Loucy (cell line): ENCODE measurements at regions not wholly inside any gene's neighbourhood (a gene's known extent, or its start where the extent isn't known, plus 50 kb on each side); places are given as distances from the start of the nearest gene placed in this dataset.

Source experiments
- H2AFZ ChIP-seq: fragments of 200-600 bp; sonication (generic); 2 replicates; pipeline ENCODE4 v1.6.0; 2016; ENCODE audit warnings: antibody characterized with exemption, mild to moderate bottlenecking, low read length, moderate library complexity
- H3F3A ChIP-seq: fragments of 200-600 bp; 2 replicates; pipeline ENCODE4 v1.6.0; 2016; ENCODE audit warnings: antibody characterized with exemption, low read depth, mild to moderate bottlenecking
- H3K27me3 ChIP-seq: fragments of 200-600 bp; sonication (generic); 2 replicates; pipeline ENCODE4 v1.6.1; 2014; ENCODE audit warnings: low read length, mild to moderate bottlenecking; ENCODE audit not compliant: insufficient read depth, poor library complexity, severe bottlenecking
- H3K36me3 ChIP-seq: fragments of 200-600 bp; sonication (generic); 2 replicates; pipeline ENCODE4 v1.6.1; 2016; ENCODE audit warnings: low read length; ENCODE audit not compliant: insufficient read depth
- H3K4me1 ChIP-seq: fragments of 200-600 bp; sonication (generic); 2 replicates; pipeline ENCODE4 v1.5.1; 2014; ENCODE audit warnings: low read length, mild to moderate bottlenecking; ENCODE audit not compliant: insufficient read depth, poor library complexity, severe bottlenecking
- H3K4me2 ChIP-seq: fragments of 200-600 bp; sonication (generic); 2 replicates; pipeline ENCODE4 v1.6.0; 2014; ENCODE audit warnings: antibody characterized with exemption, low read length, low read depth, mild to moderate bottlenecking; ENCODE audit not compliant: poor library complexity, severe bottlenecking
- H3K4me3 ChIP-seq: fragments of 200-600 bp; sonication (generic); 2 replicates; pipeline ENCODE4 v1.5.1; 2014; ENCODE audit warnings: low read length, mild to moderate bottlenecking, mixed read lengths; ENCODE audit not compliant: poor library complexity, severe bottlenecking
- H3K79me2 ChIP-seq: fragments of 200-600 bp; sonication (generic); 2 replicates; pipeline ENCODE4 v1.6.1; 2014; ENCODE audit warnings: low read length; ENCODE audit not compliant: insufficient read depth
- H3K9ac ChIP-seq: fragments of 200-600 bp; sonication (generic); 2 replicates; pipeline ENCODE4 v1.6.0; 2014; ENCODE audit warnings: mild to moderate bottlenecking, low read depth, low read length, moderate library complexity; ENCODE audit not compliant: poor library complexity, severe bottlenecking
- H3K9me2 ChIP-seq: fragments of 200-600 bp; sonication (generic); replicated peaks from 2 replicates; pipeline ENCODE4 v1.6.1; 2016; ENCODE audit warnings: low read depth, low read length, mixed read lengths
- H3K9me3 ChIP-seq: fragments of 200-600 bp; sonication (generic); 2 replicates; pipeline ENCODE4 v1.6.1; 2014; ENCODE audit warnings: mild to moderate bottlenecking, antibody characterized with exemption, low read length, low read depth; ENCODE audit not compliant: insufficient read depth
- H4K20me1 ChIP-seq: fragments of 200-600 bp; sonication (generic); 2 replicates; pipeline ENCODE4 v1.6.0; 2014; ENCODE audit warnings: antibody characterized with exemption, low read length, mild to moderate bottlenecking; ENCODE audit not compliant: insufficient read depth, poor library complexity, severe bottlenecking
- CTCF ChIP-seq: fragments of 200-600 bp; sonication (generic); conservative IDR thresholded peaks from 2 replicates; pipeline ENCODE4 v1.5.1; 2014; ENCODE audit warnings: mild to moderate bottlenecking, antibody characterized with exemption, low read length
- EZH2phosphoT487 ChIP-seq: fragments of 200-600 bp; IDR thresholded peaks from 2 replicates; pipeline ENCODE4 v1.6.1; 2018; ENCODE audit warnings: antibody characterized with exemption, mild to moderate bottlenecking, moderate library complexity, borderline replicate concordance

- no peak for TF ChIP-seq CTCF
- TF ChIP-seq EZH2phosphoT487 = no peak
Measured at GRCh38 chr3:116950301-116951055, 240.9 kb downstream of the TUSC7 start.

DNA sequence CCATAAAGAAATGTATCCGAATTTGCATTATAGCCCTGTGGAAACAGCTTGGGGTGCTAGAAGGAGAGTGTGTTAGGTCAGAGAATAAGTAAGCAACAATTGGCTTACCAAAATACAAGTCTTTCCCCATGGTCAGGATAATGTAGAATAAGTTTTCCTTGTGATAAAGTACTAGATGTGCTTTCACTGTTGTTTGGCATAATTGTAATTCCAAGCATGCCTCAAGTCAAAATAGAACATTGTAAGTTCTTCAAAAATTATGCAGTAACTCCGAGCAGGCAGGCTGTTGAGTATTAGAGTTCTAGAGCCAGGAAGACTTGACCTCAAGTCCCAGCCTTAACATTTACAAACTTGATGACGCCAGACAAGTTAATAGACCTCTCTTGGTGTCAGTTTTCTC, 242.0 kb downstream of the TUSC7 start:
- H2AFZ ChIP-seq = no peak overlapping the region

More at GRCh38 chr3:116950301-116951055, 240.9 kb downstream of the TUSC7 start:
- no peaks in the 10 kb centered on the region for H3K27me3 ChIP-seq
- no peaks in the 10 kb centered on the region for H3K9me2 ChIP-seq
- no peak overlapping the region for H3K4me2 ChIP-seq
- no peaks in the 10 kb centered on the region for H3K36me3 ChIP-seq
- H3K4me3 ChIP-seq = no peak overlapping the region
- no peaks in the 10 kb centered on the region for H3K79me2 ChIP-seq
- H3K4me1 ChIP-seq = no peaks in the 10 kb centered on the region
- H4K20me1 ChIP-seq = no peaks in the 10 kb centered on the region
- H3K9ac ChIP-seq = no peak overlapping the region
- H2AFZ ChIP-seq = no peak overlapping the region
- no peaks in the 10 kb centered on the region for H3F3A ChIP-seq
- no peaks in the 10 kb centered on the region for H3K9me3 ChIP-seq

DNA sequence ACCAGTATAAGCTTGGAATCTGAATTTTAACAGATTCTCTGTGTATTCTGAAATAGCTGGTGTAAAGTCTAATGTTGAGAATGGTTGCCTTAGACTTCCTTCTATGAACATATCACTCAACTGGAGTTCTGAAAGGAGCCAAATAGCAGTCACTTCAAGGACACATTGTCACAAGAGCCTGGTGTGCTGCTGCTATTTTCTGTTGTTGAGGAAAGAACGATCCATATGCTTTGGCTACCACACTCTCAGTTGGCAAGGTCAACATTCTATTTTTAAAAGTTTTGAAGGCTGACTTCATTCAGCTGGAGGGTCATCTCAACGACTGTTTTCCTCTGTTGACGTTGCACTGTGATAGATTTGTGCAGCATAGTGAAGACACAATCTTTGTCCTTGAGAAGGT, 248.7 kb downstream of the TUSC7 start:
- Histone ChIP-seq H3K4me2 (no peak overlapping the region), H3K4me1 (no peaks in the 10 kb centered on the region), H3K9me3 (no peaks in the 10 kb centered on the region), H3K79me2 (no peaks in the 10 kb centered on the region), H3K4me3 (no peak overlapping the region), H4K20me1 (no peaks in the 10 kb centered on the region), H2AFZ (no peak overlapping the region), H3K9ac (no peak overlapping the region), H3K36me3 (no peaks in the 10 kb centered on the region), H3K27me3 (no peaks in the 10 kb centered on the region), H3F3A (no peaks in the 10 kb centered on the region), H3K9me2 (no peaks in the 10 kb centered on the region)
- TF ChIP-seq CTCF (no peak), EZH2phosphoT487 (no peak)

More for the DNA sequence above, 242.0 kb downstream of the TUSC7 start:
- Histone ChIP-seq H3K79me2 (no peaks in the 10 kb centered on the region), H3K9me2 (no peaks in the 10 kb centered on the region), H3K27me3 (no peaks in the 10 kb centered on the region), H4K20me1 (no peaks in the 10 kb centered on the region), H3K4me3 (no peak overlapping the region), H3K36me3 (no peaks in the 10 kb centered on the region), H3K9ac (no peak overlapping the region), H3K4me2 (no peak overlapping the region), H3K4me1 (no peaks in the 10 kb centered on the region), H3K9me3 (no peaks in the 10 kb centered on the region), H3F3A (no peaks in the 10 kb centered on the region)
- TF ChIP-seq EZH2phosphoT487 (no peak), CTCF (no peak)
